ENCODE measurements at regions not wholly inside any gene's neighbourhood (a gene's known extent, or its start where the extent isn't known, plus 50 kb on each side); places are given as distances from the start of the nearest gene placed in this dataset.

DNA sequence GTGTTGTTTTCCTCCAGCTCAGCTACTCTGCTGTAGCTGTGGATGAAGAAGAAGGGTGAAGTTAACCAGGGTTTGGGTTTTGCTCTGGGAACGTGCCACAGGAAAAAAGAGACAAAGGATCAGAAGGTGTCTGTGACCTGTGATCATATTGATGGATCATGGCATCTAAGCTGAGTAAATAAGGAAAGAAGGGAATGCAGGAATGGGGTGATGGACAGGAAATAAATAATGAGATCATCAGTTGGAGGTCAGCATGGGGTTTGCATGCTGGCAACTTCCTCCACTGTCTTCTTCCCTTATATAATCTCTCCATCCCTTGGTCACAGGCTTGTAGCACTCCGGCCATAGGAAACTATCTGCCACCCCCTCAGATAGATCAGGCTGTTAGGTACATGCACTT lies 430.3 kb upstream of the PDE3A start:
- TF ChIP-seq CTCF (conservative IDR thresholded peaks at IDR 0.05; ENCODE audit: low read length) (no peak), EZH2phosphoT487 (IDR thresholded peaks at IDR 0.05; ENCODE audit: borderline replicate concordance, low read depth, low read length) (no peak)
